Astrocyte of the spinal cord (primary cell): ENCODE measurements at regions not wholly inside any gene's neighbourhood (a gene's known extent, or its start where the extent isn't known, plus 50 kb on each side); places are given as distances from the start of the nearest gene placed in this dataset.

Experiments
- DNase-seq: peaks from one replicate; pipeline ENCODE4 v3.0.0; 2011; ENCODE audit warnings: low read depth, low spot score
- H3K4me3 ChIP-seq: 2 replicates; pipeline ENCODE4 v1.5.1; 2011; ENCODE audit warnings: low read depth, mild to moderate bottlenecking, low read length, moderate library complexity
- CTCF ChIP-seq: IDR thresholded peaks from 2 replicates; pipeline ENCODE4 v1.5.1; 2012; ENCODE audit warnings: low read depth, mild to moderate bottlenecking, low read length, inconsistent platforms
- in situ Hi-C: cut with HindIII; loops from 2 replicates; pipeline ENCODE4 v1.10.0; 2017; ENCODE audit warnings: low sequenced_read_pairs

GRCh38 chr14:86790408-86791364 lies 1202.3 kb downstream of the GALC start:
- peak; percentile 11 for TF ChIP-seq CTCF
- no peak overlapping the region for H3K4me3 ChIP-seq
- DNase-seq, result no peak
- in situ Hi-C loops, result no loop called here

GRCh38 chr14:86788224-86788623 lies 1204.8 kb downstream of the GALC start:
- DNase-seq, result no peak
- no peak for TF ChIP-seq CTCF
- no peak overlapping the region for H3K4me3 ChIP-seq
- in situ Hi-C loops, result no loop called here

GRCh38 chr14:86787717-86788116 lies 1205.3 kb downstream of the GALC start:
- TF ChIP-seq CTCF, result no peak
- peak; percentile 34 for DNase-seq
- H3K4me3 ChIP-seq, result no peak overlapping the region
- in situ Hi-C loops, result no loop called here

- in situ Hi-C loops, result no loop called here
- DNase-seq, result no peak
- no peak for TF ChIP-seq CTCF
- no peak overlapping the region for H3K4me3 ChIP-seq
Measured at GRCh38 chr14:86782092-86782580, 1210.8 kb downstream of the GALC start.

GRCh38 chr14:86780876-86781510 lies 1212.0 kb downstream of the GALC start:
- in situ Hi-C loops, result no loop called here
- no peak for DNase-seq
- no peak for TF ChIP-seq CTCF
- no peak overlapping the region for H3K4me3 ChIP-seq

- DNase-seq, result no peak
- TF ChIP-seq CTCF, result no peak
- in situ Hi-C loops, result no loop called here
- H3K4me3 ChIP-seq, result no peak overlapping the region
Measured at GRCh38 chr14:86780461-86780860, 1212.5 kb downstream of the GALC start.
